A673 (cell line): ENCODE measurements at regions not wholly inside any gene's neighbourhood (a gene's known extent, or its start where the extent isn't known, plus 50 kb on each side); places are given as distances from the start of the nearest gene placed in this dataset.

ENCODE experiments used
- BruUV-seq: library from RNA; stranded (reverse); fragments of 400-500 nt; replicated peaks from 2 replicates; lab custom pipeline; 2021; lab: Mats Ljungman, UMichigan
- CTCF ChIA-PET: fragments of 300-600 bp; sonication (Branson Sonifier 250); formaldehyde crosslinking; loops from one replicate; lab custom pipeline; 2022; ENCODE audit warnings: antibody characterized with exemption; lab: Charles Lee
- POLR2A ChIA-PET: fragments of 300-600 bp; sonication (Branson Sonifier 250); formaldehyde crosslinking; loops from one replicate; lab custom pipeline; 2022; ENCODE audit warnings: antibody characterized with exemption; ENCODE audit not compliant: low non-redundant PET; lab: Charles Lee
- DNase-seq: peaks from one replicate; pipeline ENCODE4 v3.0.0-alpha.2; 2015; ENCODE audit warnings: low spot score
- H3K27ac ChIP-seq: fragments of 200-600 bp; sonication (generic); 2 replicates; pipeline ENCODE4 v1.5.1; 2016; ENCODE audit warnings: mixed run types, low read depth, mild to moderate bottlenecking, mixed read lengths, antibody characterized with exemption, low read length; ENCODE audit not compliant: poor library complexity, severe bottlenecking
- H3K27me3 ChIP-seq: fragments of 200-600 bp; sonication (generic); replicated peaks from 2 replicates; pipeline ENCODE4 v1.6.1; 2017; ENCODE audit warnings: mixed run types, low read depth, mild to moderate bottlenecking, mixed read lengths, antibody characterized with exemption, low read length; ENCODE audit not compliant: insufficient read depth, poor library complexity
- H3K36me3 ChIP-seq: fragments of 200-600 bp; sonication (generic); 2 replicates; pipeline ENCODE4 v1.6.1; 2016; ENCODE audit warnings: mixed run types, mild to moderate bottlenecking, mixed read lengths, antibody characterized with exemption, low read length; ENCODE audit not compliant: insufficient read depth, poor library complexity, severe bottlenecking
- H3K4me1 ChIP-seq: fragments of 200-600 bp; sonication (generic); 2 replicates; pipeline ENCODE4 v1.6.1; 2017; ENCODE audit warnings: mixed run types, mild to moderate bottlenecking, mixed read lengths, antibody characterized with exemption, low read length; ENCODE audit not compliant: insufficient read depth, poor library complexity, severe bottlenecking
- H3K4me3 ChIP-seq: fragments of 200-600 bp; sonication (generic); 2 replicates; pipeline ENCODE4 v1.5.1; 2016; ENCODE audit warnings: low read depth, mixed run types, mild to moderate bottlenecking, mixed read lengths, low read length; ENCODE audit not compliant: poor library complexity, severe bottlenecking
- H3K9me3 ChIP-seq: fragments of 200-600 bp; sonication (generic); 2 replicates; pipeline ENCODE4 v1.6.1; 2016; ENCODE audit warnings: mixed run types, low read depth, mild to moderate bottlenecking, mixed read lengths, antibody characterized with exemption, low read length; ENCODE audit not compliant: poor library complexity, severe bottlenecking
- CTCF ChIP-seq: fragments of 300-800, 200-600 bp; sonication (generic); conservative IDR thresholded peaks from 2 replicates; pipeline ENCODE4 v1.5.1; 2017; ENCODE audit warnings: low read depth, mild to moderate bottlenecking, antibody characterized with exemption, low read length, moderate library complexity, mixed read lengths
- EZH2 ChIP-seq: fragments of 200-600 bp; sonication (generic); IDR thresholded peaks from 2 replicates; pipeline ENCODE4 v1.6.1; 2017; ENCODE audit warnings: borderline replicate concordance, low read depth, mild to moderate bottlenecking, mixed read lengths, antibody characterized with exemption, low read length; ENCODE audit not compliant: poor library complexity, severe bottlenecking
- intact Hi-C: fragments of 100-400 bp; cut with micrococcal nuclease; formaldehyde crosslinking; loops from one replicate; pipeline ENCODE4 v1.10.0; 2022; ENCODE audit not compliant: unreplicated experiment

- DNase-seq, result no peak
- CTCF ChIA-PET, result no interaction called here
These were observed 145.7 kb upstream of the TRPC6 start for GRCh38 chr11:101729406-101730078.

GRCh38 chr11:101727451-101727850, 143.6 kb upstream of the TRPC6 start:
- no peak overlapping the region for H3K4me3 ChIP-seq
- ChIA-PET CTCF (no interaction called here), POLR2A (no interaction called here)
- H3K4me1 ChIP-seq, result no peaks in the 10 kb centered on the region
- H3K36me3 ChIP-seq, result no peaks in the 10 kb centered on the region
- DNase-seq, result no peak
- H3K9me3 ChIP-seq, result no peaks in the 10 kb centered on the region
- TF ChIP-seq CTCF (no peak), EZH2 (no peak)
- intact Hi-C loops, result no loop called here
- no peak overlapping the region for H3K27ac ChIP-seq
- no peaks in the 10 kb centered on the region for H3K27me3 ChIP-seq
- BruUV-seq, result no TSS peak

More at GRCh38 chr11:101729406-101730078, 145.7 kb upstream of the TRPC6 start:
- TF ChIP-seq EZH2, result no peak
- no peak for TF ChIP-seq CTCF
- Histone ChIP-seq H3K36me3 (no peaks in the 10 kb centered on the region), H3K27ac (no peak overlapping the region), H3K4me3 (no peak overlapping the region), H3K9me3 (no peaks in the 10 kb centered on the region), H3K4me1 (no peaks in the 10 kb centered on the region), H3K27me3 (no peaks in the 10 kb centered on the region)
- intact Hi-C loops, result no loop called here
- POLR2A ChIA-PET, result no interaction called here
- no TSS peak for BruUV-seq

GRCh38 chr11:101726988-101727387, 143.2 kb upstream of the TRPC6 start:
- Histone ChIP-seq H3K27ac (no peak overlapping the region), H3K36me3 (no peaks in the 10 kb centered on the region), H3K27me3 (no peaks in the 10 kb centered on the region), H3K4me1 (no peaks in the 10 kb centered on the region), H3K4me3 (no peak overlapping the region), H3K9me3 (no peaks in the 10 kb centered on the region)
- BruUV-seq, result no TSS peak
- TF ChIP-seq EZH2, result no peak
- TF ChIP-seq CTCF, result no peak
- ChIA-PET POLR2A (no interaction called here), CTCF (no interaction called here)
- no peak for DNase-seq
- intact Hi-C loops, result no loop called here
